Stomach smooth muscle (tissue), 2 donors: ENCODE measurements at regions not wholly inside any gene's neighbourhood (a gene's known extent, or its start where the extent isn't known, plus 50 kb on each side); places are given as distances from the start of the nearest gene placed in this dataset.

Source experiments
- H3K27ac ChIP-seq: one replicate; pipeline ENCODE4 v1.7.0; 2013; ENCODE audit warnings: mild to moderate bottlenecking, low read length, inconsistent platforms
- H3K27me3 ChIP-seq, 2 donors: one replicate each; pipeline ENCODE4 v1.7.0; 2013; ENCODE audit warnings: low read length in 2 of 2; ENCODE audit not compliant: insufficient read depth in 2 of 2, control insufficient read depth in 1 of 2
- H3K36me3 ChIP-seq, 2 donors: one replicate each; pipeline ENCODE4 v1.7.0; 2013; ENCODE audit warnings: low read length in 2 of 2; ENCODE audit not compliant: control insufficient read depth in 2 of 2, insufficient read depth in 2 of 2
- H3K4me1 ChIP-seq: one replicate; pipeline ENCODE4 v1.7.0; 2013; ENCODE audit warnings: low read length; ENCODE audit not compliant: control insufficient read depth, insufficient read depth
- H3K4me3 ChIP-seq, 2 donors: one replicate each; pipeline ENCODE4 v1.7.0; 2013; ENCODE audit warnings: low read length in 2 of 2
- H3K9ac ChIP-seq, 2 donors: one replicate each; pipeline ENCODE4 v1.7.0; 2013; ENCODE audit warnings: low read length in 2 of 2, mild to moderate bottlenecking in 1 of 2
- H3K9me3 ChIP-seq, 2 donors: one replicate each; pipeline ENCODE4 v1.7.0; 2013; ENCODE audit warnings: low read length in 2 of 2; ENCODE audit not compliant: control insufficient read depth in 2 of 2
- donor health status: healthy.
- donor health status: Pancreatic carcinoma.

DNA sequence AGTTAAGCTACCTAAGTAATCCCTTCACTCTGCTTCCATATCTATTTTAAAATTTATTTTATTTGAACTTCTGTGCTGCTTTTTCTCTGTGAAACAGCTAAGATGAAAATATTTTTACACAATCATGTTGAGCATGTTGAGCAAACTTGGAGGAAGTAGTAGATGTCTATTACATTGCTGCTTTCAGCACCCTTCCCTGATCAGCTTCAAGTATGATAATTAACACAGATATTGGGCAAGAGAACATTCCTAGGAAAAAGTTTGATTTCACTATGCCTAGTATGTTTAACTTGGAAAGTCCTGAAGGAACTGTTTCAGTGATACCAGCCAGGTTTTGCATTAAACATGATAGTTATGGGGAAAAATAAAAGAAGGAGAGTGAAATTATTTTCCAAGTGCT is 283.6 kb downstream of the ELAVL2 start:
- no peaks in the 10 kb centered on the region for H3K4me1 ChIP-seq
- H3K9ac ChIP-seq: no peak overlapping the region
- no peaks in the 10 kb centered on the region for H3K9me3 ChIP-seq
- H3K27ac ChIP-seq: no peak overlapping the region
- H3K27me3 ChIP-seq: peaks cover 0 to under 1% of the 10 kb centered on the region in 2 donors
- no peak overlapping the region for H3K4me3 ChIP-seq
- H3K36me3 ChIP-seq: no peaks in the 10 kb centered on the region

- no peak overlapping the region for H3K9ac ChIP-seq
- H3K9me3 ChIP-seq: no peaks in the 10 kb centered on the region
- H3K4me1 ChIP-seq: no peaks in the 10 kb centered on the region
- no peaks in the 10 kb centered on the region for H3K36me3 ChIP-seq
- H3K4me3 ChIP-seq: no peak overlapping the region
- no peak overlapping the region for H3K27ac ChIP-seq
- no peaks in the 10 kb centered on the region for H3K27me3 ChIP-seq
These were observed 283.1 kb downstream of the ELAVL2 start for GRCh38 chr9:23542927-23543326.

GRCh38 chr9:23543419-23543818 is 282.6 kb downstream of the ELAVL2 start:
- H3K36me3 ChIP-seq: no peaks in the 10 kb centered on the region
- no peaks in the 10 kb centered on the region for H3K4me1 ChIP-seq
- H3K4me3 ChIP-seq: no peak overlapping the region
- no peaks in the 10 kb centered on the region for H3K9me3 ChIP-seq
- H3K27ac ChIP-seq: no peak overlapping the region
- no peak overlapping the region for H3K9ac ChIP-seq
- H3K27me3 ChIP-seq: no peaks in the 10 kb centered on the region

DNA sequence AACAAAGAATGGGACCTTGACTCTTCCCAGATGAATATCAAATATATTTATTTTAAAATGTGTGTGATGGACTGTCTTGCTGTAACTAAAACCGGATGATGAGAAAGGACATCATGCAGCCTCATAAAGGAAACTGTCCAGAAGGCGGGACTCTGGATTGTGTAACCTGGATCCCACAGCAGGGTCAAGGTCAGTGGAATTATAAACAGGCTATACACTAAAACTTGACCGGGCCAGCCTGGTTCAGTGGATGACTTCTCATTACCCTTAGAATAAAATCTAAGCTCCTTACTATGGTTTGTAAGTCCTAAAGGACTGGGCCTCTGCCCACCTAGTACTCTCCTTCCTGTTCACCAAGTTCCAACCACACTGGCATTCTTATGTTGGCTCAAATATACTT is 280.3 kb downstream of the ELAVL2 start:
- H3K9ac ChIP-seq: no peak overlapping the region
- no peaks in the 10 kb centered on the region for H3K36me3 ChIP-seq
- no peak overlapping the region for H3K27ac ChIP-seq
- H3K4me3 ChIP-seq: no peak overlapping the region
- no peaks in the 10 kb centered on the region for H3K4me1 ChIP-seq
- H3K9me3 ChIP-seq: no peaks in the 10 kb centered on the region
- no peaks in the 10 kb centered on the region for H3K27me3 ChIP-seq

- Histone ChIP-seq H3K36me3 (no peaks in the 10 kb centered on the region), H3K27ac (no peak overlapping the region), H3K27me3 (no peaks in the 10 kb centered on the region), H3K4me3 (no peak overlapping the region), H3K9me3 (no peaks in the 10 kb centered on the region), H3K9ac (no peak overlapping the region), H3K4me1 (no peaks in the 10 kb centered on the region)
These were observed 274.7 kb downstream of the ELAVL2 start for GRCh38 chr9:23551311-23551721.

GRCh38 chr9:23551929-23552707 is 273.9 kb downstream of the ELAVL2 start:
- no peaks in the 10 kb centered on the region for H3K9me3 ChIP-seq
- no peaks in the 10 kb centered on the region for H3K36me3 ChIP-seq
- H3K27ac ChIP-seq: no peak overlapping the region
- no peak overlapping the region for H3K9ac ChIP-seq
- no peak overlapping the region for H3K4me3 ChIP-seq
- no peaks in the 10 kb centered on the region for H3K4me1 ChIP-seq
- H3K27me3 ChIP-seq: no peaks in the 10 kb centered on the region

- Histone ChIP-seq H3K27me3 (no peaks in the 10 kb centered on the region), H3K36me3 (no peaks in the 10 kb centered on the region), H3K27ac (no peak overlapping the region), H3K9me3 (no peaks in the 10 kb centered on the region), H3K4me3 (no peak overlapping the region), H3K4me1 (no peaks in the 10 kb centered on the region), H3K9ac (no peak overlapping the region)
These were observed 273.0 kb downstream of the ELAVL2 start for GRCh38 chr9:23552876-23553601.

DNA sequence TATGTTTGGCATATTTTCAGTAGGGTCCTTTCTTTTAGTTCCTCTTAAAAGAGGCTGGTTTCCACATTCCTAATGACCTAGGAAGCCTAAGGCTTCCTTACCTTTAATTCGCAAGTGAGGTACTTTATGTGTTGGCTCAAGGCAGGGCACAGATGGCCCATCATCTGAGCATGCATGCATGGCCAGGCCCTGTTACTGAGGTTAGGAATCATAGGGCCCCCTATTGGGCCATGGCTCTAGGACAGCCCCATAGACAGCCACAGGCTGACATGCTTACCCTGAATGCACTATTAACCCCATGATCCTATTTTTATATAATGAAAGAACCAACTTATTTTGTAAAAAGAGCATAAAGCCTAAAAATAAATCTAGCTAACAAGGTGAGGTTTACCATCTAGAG is 271.4 kb downstream of the ELAVL2 start:
- peaks cover 0 to 8% of the 10 kb centered on the region in 2 donors for H3K9me3 ChIP-seq
- H3K4me1 ChIP-seq: no peaks in the 10 kb centered on the region

DNA sequence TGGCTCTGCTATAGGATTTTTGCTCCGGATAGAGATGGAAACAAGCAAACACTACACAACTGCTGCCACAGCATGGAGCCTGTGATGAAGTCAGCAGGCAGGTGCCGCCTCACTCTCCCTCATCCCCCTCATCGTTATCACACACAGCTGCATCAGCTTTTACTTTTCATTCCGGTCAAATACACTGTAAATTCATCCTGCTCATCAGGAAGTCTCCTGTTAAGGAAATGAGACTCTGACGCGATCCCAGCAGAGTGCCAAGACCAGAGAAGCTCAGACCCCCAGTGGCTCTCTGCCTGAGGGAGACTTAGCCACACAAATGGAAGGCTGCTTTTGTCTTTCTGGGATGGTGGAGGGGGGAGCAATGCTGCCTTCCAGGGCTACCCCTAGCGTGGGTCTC is 270.2 kb downstream of the ELAVL2 start:
- Histone ChIP-seq H3K27ac (no peak overlapping the region), H3K36me3 (no peaks in the 10 kb centered on the region), H3K9ac (no peak overlapping the region), H3K4me1 (no peaks in the 10 kb centered on the region), H3K4me3 (no peak overlapping the region), H3K9me3 (peaks cover 0 to 8% of the 10 kb centered on the region in 2 donors), H3K27me3 (no peaks in the 10 kb centered on the region)

More for the DNA sequence above, 271.4 kb downstream of the ELAVL2 start:
- no peak overlapping the region for H3K9ac ChIP-seq
- H3K27me3 ChIP-seq: no peaks in the 10 kb centered on the region
- H3K4me3 ChIP-seq: no peak overlapping the region
- H3K27ac ChIP-seq: no peak overlapping the region
- H3K36me3 ChIP-seq: no peaks in the 10 kb centered on the region

GRCh38 chr9:23556459-23556858 is 269.6 kb downstream of the ELAVL2 start:
- Histone ChIP-seq H3K4me1 (no peaks in the 10 kb centered on the region), H3K4me3 (no peak overlapping the region), H3K27me3 (no peaks in the 10 kb centered on the region), H3K27ac (no peak overlapping the region), H3K36me3 (no peaks in the 10 kb centered on the region), H3K9me3 (peaks cover 0 to 8% of the 10 kb centered on the region in 2 donors), H3K9ac (no peak overlapping the region)

GRCh38 chr9:23557689-23558088 is 268.4 kb downstream of the ELAVL2 start:
- Histone ChIP-seq H3K9ac (no peak overlapping the region), H3K4me1 (no peaks in the 10 kb centered on the region), H3K27ac (no peak overlapping the region), H3K36me3 (no peaks in the 10 kb centered on the region), H3K4me3 (no peak overlapping the region), H3K27me3 (no peaks in the 10 kb centered on the region), H3K9me3 (peaks cover 0 to 8% of the 10 kb centered on the region in 2 donors)
